ENCODE measurements at regions not wholly inside any gene's neighbourhood (a gene's known extent, or its start where the extent isn't known, plus 50 kb on each side); places are given as distances from the start of the nearest gene placed in this dataset.

- TF ChIP-seq EP300 (IDR thresholded peaks at IDR 0.05; ENCODE audit: borderline replicate concordance in 1 of 2, low read depth in 2 of 2, low read length in 2 of 2) (no peak), EZH2 (IDR thresholded peaks at IDR 0.05; ENCODE audit: low read depth, low read length, severe bottlenecking) (no peak), CTCF (IDR thresholded peaks at IDR 0.05; ENCODE audit: control extremely low read depth in 1 of 3, insufficient read depth in 1 of 3, low read depth in 1 of 3, low read length in 3 of 3) (no peak), ZNF274 (IDR thresholded peaks at IDR 0.05; ENCODE audit: borderline replicate concordance, extremely low read depth, low read length) (no peak), KDM5A (IDR thresholded peaks at IDR 0.05; ENCODE audit: low read length) (no peak)
Observed at GRCh38 chr1:18536356-18536755, 55.6 kb downstream of the KLHDC7A start.
